SK-N-SH (cell line): ENCODE measurements at regions not wholly inside any gene's neighbourhood (a gene's known extent, or its start where the extent isn't known, plus 50 kb on each side); places are given as distances from the start of the nearest gene placed in this dataset.
A peak's percentile ranks its signal among the peaks of the same experiment; 100 is the strongest.

ENCODE experiments used
- CTCF ChIA-PET: fragments of 300-600, 350-600 bp; formaldehyde crosslinking; extraction: SDS; loops from one replicate; lab custom pipeline; 2021; lab: Yijun Ruan, JAX
- POLR2A ChIA-PET: fragments of 350-600 bp; sonication (Branson Sonifier 250); formaldehyde crosslinking; extraction: SDS; loops from one replicate; lab custom pipeline; 2020; ENCODE audit warnings: antibody characterized with exemption, inconsistent platforms; lab: Yijun Ruan, JAX
- DNase-seq: peaks from one replicate; pipeline ENCODE4 v3.0.0; 2012
- H2AFZ ChIP-seq: fragments of 200-600 bp; sonication (generic); 2 replicates; pipeline ENCODE4 v1.8.1; 2016; ENCODE audit warnings: antibody characterized with exemption, mild to moderate bottlenecking, low read depth
- H3F3A ChIP-seq: fragments of 200-600 bp; sonication (generic); replicated peaks from 2 replicates; pipeline ENCODE3; 2016; ENCODE audit warnings: antibody characterized with exemption, mild to moderate bottlenecking; ENCODE audit not compliant: insufficient read depth
- H3K27ac ChIP-seq, 2 experiments: fragments of 200-500 bp in 1 of 2; fragments of 200-600 bp in 1 of 2; sonication (Bioruptor generic) in 1 of 2; sonication (generic), shearing (Covaris generic) in 1 of 2; 2 replicates each; pipeline versions ENCODE4 v1.5.1 to v1.6.1; 2014 to 2016; ENCODE audit warnings: low read depth in 2 of 2, inconsistent platforms in 1 of 2, low read length in 1 of 2, mild to moderate bottlenecking in 1 of 2, mixed read lengths in 1 of 2
- H3K27me3 ChIP-seq: fragments of 200-600 bp; sonication (generic), shearing (Covaris generic); 2 replicates; pipeline ENCODE4 v1.6.1; 2016; ENCODE audit warnings: mixed run types; ENCODE audit not compliant: insufficient read depth
- H3K36me3 ChIP-seq, 2 experiments: fragments of 200-500 bp in 1 of 2; fragments of 200-600 bp in 1 of 2; sonication (Bioruptor generic) in 1 of 2; sonication (generic) in 1 of 2; replicated peaks in 1 of 2; 2 replicates each; pipeline versions ENCODE3 to v1.5.1; 2014 to 2016; ENCODE audit warnings: low read length in 1 of 2, mild to moderate bottlenecking in 1 of 2; ENCODE audit not compliant: insufficient read depth in 2 of 2, control insufficient read depth in 1 of 2
- H3K4me1 ChIP-seq, 2 experiments: fragments of 200-500 bp in 1 of 2; fragments of 200-600 bp in 1 of 2; sonication (Bioruptor generic) in 1 of 2; sonication (generic), shearing (Covaris generic) in 1 of 2; 2 replicates each; pipeline versions ENCODE4 v1.5.1 to v1.6.1; 2014 to 2016; ENCODE audit warnings: low read depth in 1 of 2, low read length in 1 of 2, mixed run types in 1 of 2; ENCODE audit not compliant: insufficient read depth in 2 of 2, control insufficient read depth in 1 of 2
- H3K4me2 ChIP-seq: fragments of 200-600 bp; sonication (generic), shearing (Covaris generic); 2 replicates; pipeline ENCODE4 v1.6.1; 2017; ENCODE audit warnings: mixed run types
- H3K4me3 ChIP-seq, 2 experiments: fragments of 200-500 bp in 1 of 2; fragments of 200-600 bp in 1 of 2; sonication (Bioruptor generic) in 1 of 2; sonication (generic), shearing (Covaris generic) in 1 of 2; 2 replicates each; pipeline versions ENCODE4 v1.5.1 to v1.8.1; 2014 to 2016; ENCODE audit warnings: low read depth in 2 of 2, inconsistent platforms in 1 of 2, low read length in 1 of 2, mild to moderate bottlenecking in 1 of 2, mixed read lengths in 1 of 2, moderate library complexity in 1 of 2
- H3K79me2 ChIP-seq: fragments of 200-600 bp; sonication (generic); 2 replicates; pipeline ENCODE4 v1.8.1; 2017; ENCODE audit warnings: mild to moderate bottlenecking; ENCODE audit not compliant: insufficient read depth
- H3K9ac ChIP-seq: fragments of 200-600 bp; sonication (generic); 2 replicates; pipeline ENCODE4 v1.6.1; 2017; ENCODE audit warnings: mixed run types
- H3K9me2 ChIP-seq: fragments of 200-600 bp; sonication (generic); 2 replicates; pipeline ENCODE4 v1.6.1; 2017; ENCODE audit warnings: mixed run types
- H3K9me3 ChIP-seq: fragments of 200-600 bp; sonication (generic); 2 replicates; pipeline ENCODE4 v1.6.1; 2017; ENCODE audit warnings: mixed run types, mild to moderate bottlenecking, moderate library complexity
- H4K20me1 ChIP-seq: fragments of 200-600 bp; sonication (generic); 2 replicates; pipeline ENCODE4 v1.6.1; 2017; ENCODE audit warnings: mild to moderate bottlenecking, mixed run types; ENCODE audit not compliant: insufficient read depth
- FOSL2 ChIP-seq: IDR thresholded peaks from 2 replicates; pipeline ENCODE4 v1.4.0; 2012; ENCODE audit warnings: low read depth, mild to moderate bottlenecking, moderate library complexity, borderline replicate concordance
- FOXJ3 ChIP-seq: sonication (generic); formaldehyde crosslinking; IDR thresholded peaks from 2 replicates; pipeline ENCODE4 v1.5.1; 2020; ENCODE audit warnings: mild to moderate bottlenecking, missing genetic modification reagents
- FOXM1 ChIP-seq: IDR thresholded peaks from 2 replicates; pipeline ENCODE4 v1.4.0; 2012; ENCODE audit warnings: low read depth, mild to moderate bottlenecking
- GABPA ChIP-seq: IDR thresholded peaks from 2 replicates; pipeline ENCODE4 v1.4.0; 2012; ENCODE audit warnings: low read depth, mild to moderate bottlenecking
- NRF1 ChIP-seq: IDR thresholded peaks from 2 replicates; pipeline ENCODE4 v1.6.1; 2012; ENCODE audit warnings: low read depth, mild to moderate bottlenecking, low read length
- RAD21 ChIP-seq: IDR thresholded peaks from 2 replicates; pipeline ENCODE4 v1.6.1; 2012; ENCODE audit warnings: mild to moderate bottlenecking, low read length
- SIN3A ChIP-seq: IDR thresholded peaks from 2 replicates; pipeline ENCODE4 v1.6.1; 2012; ENCODE audit warnings: low read depth, mild to moderate bottlenecking, low read length, moderate library complexity, borderline replicate concordance
- TCF12 ChIP-seq: IDR thresholded peaks from 2 replicates; pipeline ENCODE4 v1.4.0; 2012
- WGBS: methylation state at CpG from one replicate; pipeline ENCODE4 v1.1.6; 2017; ENCODE audit warnings: low lambda C conversion rate; 5-methylcytosine and 5-hydroxymethylcytosine counted together
- TF ChIP-seq, protein P1 (sequence below): fragments of 150-350 bp; IDR thresholded peaks from 2 replicates; pipeline ENCODE4 v1.6.1; 2016; ENCODE audit warnings: mild to moderate bottlenecking, low read depth, low read length
- TF ChIP-seq, protein P2 (sequence below): IDR thresholded peaks from 2 replicates; pipeline ENCODE4 v1.4.0; 2012; ENCODE audit warnings: low read depth, borderline replicate concordance

DNA sequence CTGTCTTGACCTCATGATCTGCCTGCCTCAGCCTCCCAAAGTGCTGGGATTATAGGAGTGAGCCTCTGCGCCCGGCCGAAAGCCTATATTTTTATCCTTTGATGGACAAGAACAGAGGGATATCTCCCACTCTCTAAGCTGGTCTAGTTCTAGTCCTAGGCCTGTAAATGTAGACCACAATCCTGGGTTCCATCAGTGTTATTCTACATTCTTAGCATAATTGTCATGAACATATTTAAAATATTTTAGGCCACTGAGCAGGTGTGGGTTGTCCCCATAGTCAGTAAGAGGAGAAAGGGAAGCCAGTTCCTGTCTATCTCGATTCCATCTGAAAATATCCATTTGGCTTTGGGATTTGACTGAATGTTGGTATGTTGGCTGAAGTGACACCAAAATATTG lies 118.1 kb downstream of the EBLN2 start:
- no peaks in the 10 kb centered on the region for H3K79me2 ChIP-seq
- no peak overlapping the region for H2AFZ ChIP-seq
- no peaks in the 10 kb centered on the region for H3K36me3 ChIP-seq
- no peak overlapping the region for H3K4me2 ChIP-seq
- no peak overlapping the region for H3K27ac ChIP-seq
- H3K9ac ChIP-seq: no peak overlapping the region
- no peaks in the 10 kb centered on the region; a peak in 1 of 4 replicates for H3K4me1 ChIP-seq
- no peaks in the 10 kb centered on the region for H3F3A ChIP-seq
- no peaks in the 10 kb centered on the region for H4K20me1 ChIP-seq
- POLR2A ChIA-PET: no interaction called here
- TF ChIP-seq GABPA: no peak
- no peak for TF ChIP-seq TCF12
- TF ChIP-seq, protein P1, sequence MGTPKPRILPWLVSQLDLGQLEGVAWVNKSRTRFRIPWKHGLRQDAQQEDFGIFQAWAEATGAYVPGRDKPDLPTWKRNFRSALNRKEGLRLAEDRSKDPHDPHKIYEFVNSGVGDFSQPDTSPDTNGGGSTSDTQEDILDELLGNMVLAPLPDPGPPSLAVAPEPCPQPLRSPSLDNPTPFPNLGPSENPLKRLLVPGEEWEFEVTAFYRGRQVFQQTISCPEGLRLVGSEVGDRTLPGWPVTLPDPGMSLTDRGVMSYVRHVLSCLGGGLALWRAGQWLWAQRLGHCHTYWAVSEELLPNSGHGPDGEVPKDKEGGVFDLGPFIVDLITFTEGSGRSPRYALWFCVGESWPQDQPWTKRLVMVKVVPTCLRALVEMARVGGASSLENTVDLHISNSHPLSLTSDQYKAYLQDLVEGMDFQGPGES: no peak
- TF ChIP-seq FOSL2: no peak
- TF ChIP-seq SIN3A: no peak
- no peak for TF ChIP-seq FOXM1
- no peak for TF ChIP-seq RAD21
- TF ChIP-seq FOXJ3 (CRISPR knock-in tag): no peak
- TF ChIP-seq, protein P2, sequence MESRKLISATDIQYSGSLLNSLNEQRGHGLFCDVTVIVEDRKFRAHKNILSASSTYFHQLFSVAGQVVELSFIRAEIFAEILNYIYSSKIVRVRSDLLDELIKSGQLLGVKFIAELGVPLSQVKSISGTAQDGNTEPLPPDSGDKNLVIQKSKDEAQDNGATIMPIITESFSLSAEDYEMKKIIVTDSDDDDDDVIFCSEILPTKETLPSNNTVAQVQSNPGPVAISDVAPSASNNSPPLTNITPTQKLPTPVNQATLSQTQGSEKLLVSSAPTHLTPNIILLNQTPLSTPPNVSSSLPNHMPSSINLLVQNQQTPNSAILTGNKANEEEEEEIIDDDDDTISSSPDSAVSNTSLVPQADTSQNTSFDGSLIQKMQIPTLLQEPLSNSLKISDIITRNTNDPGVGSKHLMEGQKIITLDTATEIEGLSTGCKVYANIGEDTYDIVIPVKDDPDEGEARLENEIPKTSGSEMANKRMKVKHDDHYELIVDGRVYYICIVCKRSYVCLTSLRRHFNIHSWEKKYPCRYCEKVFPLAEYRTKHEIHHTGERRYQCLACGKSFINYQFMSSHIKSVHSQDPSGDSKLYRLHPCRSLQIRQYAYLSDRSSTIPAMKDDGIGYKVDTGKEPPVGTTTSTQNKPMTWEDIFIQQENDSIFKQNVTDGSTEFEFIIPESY: no peak
- TF ChIP-seq, all 33 proteins: peak for 0
- no peaks in the 10 kb centered on the region for H3K9me2 ChIP-seq
- CTCF ChIA-PET: interaction anchor here (1.2 to 4.8 kb wide), 2 partner anchors 12 to 78 kb away, joined by 3 to 20 read pairs; no protein-coding TSS in a partner anchor
- no peak overlapping the region for H3K4me3 ChIP-seq
- no peak for DNase-seq
- WGBS: 80% methylated on average over 4 of the region's 4 CpGs
- no peaks in the 10 kb centered on the region for H3K9me3 ChIP-seq
- no peaks in the 10 kb centered on the region; the same call in 1 of the 2 replicates for H3K27me3 ChIP-seq

DNA sequence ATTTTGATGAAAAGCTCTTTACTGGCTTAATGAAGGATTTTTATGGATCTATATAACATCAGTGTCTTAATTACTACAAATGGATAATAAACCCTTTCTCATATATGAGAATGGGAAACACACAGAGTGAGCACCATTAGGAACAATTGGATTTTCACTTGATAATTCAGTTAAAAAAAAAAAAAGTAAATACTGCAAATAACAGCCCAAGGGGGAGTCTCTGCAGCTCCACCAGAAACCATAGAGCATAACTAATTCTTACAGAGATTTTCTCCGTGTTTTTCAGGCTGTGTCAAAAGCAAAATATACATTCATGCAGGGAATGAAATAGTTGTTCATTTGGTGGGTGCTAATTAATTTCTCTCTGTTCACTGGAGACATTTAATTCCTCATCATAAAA lies 125.3 kb downstream of the EBLN2 start:
- Histone ChIP-seq H3K9me2 (no peaks in the 10 kb centered on the region), H3K27ac (peak overlapping the region in 1 of 2 experiments; percentile 69; a peak in 2 of 4 replicates), H4K20me1 (no peaks in the 10 kb centered on the region), H2AFZ (no peak overlapping the region), H3K4me3 (no peak overlapping the region), H3K27me3 (no peaks in the 10 kb centered on the region), H3K9ac (no peak overlapping the region), H3K4me2 (no peak overlapping the region), H3K36me3 (no peaks in the 10 kb centered on the region), H3K79me2 (no peaks in the 10 kb centered on the region), H3K4me1 (no peaks in the 10 kb centered on the region; a peak in 2 of 4 replicates), H3K9me3 (no peaks in the 10 kb centered on the region), H3F3A (no peaks in the 10 kb centered on the region)
- no peak for DNase-seq
- WGBS: 43% methylated on average over 1 of the region's 1 CpG
- CTCF ChIA-PET: interaction anchor here (1.0 to 2.9 kb wide), 3 partner anchors 9 to 322 kb away, joined by 3 to 10 read pairs (median 3); no protein-coding TSS in a partner anchor
- TF ChIP-seq RAD21 (peak; percentile 4; the same call in 1 of the 2 replicates), NRF1 (no peak)
- POLR2A ChIA-PET: no interaction called here
